GM12878 (cell line): ENCODE measurements at regions not wholly inside any gene's neighbourhood (a gene's known extent, or its start where the extent isn't known, plus 50 kb on each side); places are given as distances from the start of the nearest gene placed in this dataset.

ENCODE experiments used
- BHLHE40 ChIP-seq, 2 experiments: fragments of 450-650 bp in 1 of 2; IDR thresholded peaks; 2 replicates each; pipeline ENCODE4 v1.6.1; 2011 to 2017; ENCODE audit warnings: low read depth in 2 of 2, borderline replicate concordance in 1 of 2, improper control_type of control experiment in 1 of 2, low read length in 1 of 2, mild to moderate bottlenecking in 1 of 2
- EP300 ChIP-seq, 2 experiments: fragments of 150-350 bp in 1 of 2; IDR thresholded peaks; 2 replicates each; pipeline ENCODE4 v1.6.1; 2011 to 2012; ENCODE audit warnings: low read depth in 2 of 2, low read length in 2 of 2, borderline replicate concordance in 1 of 2, improper control_type of control experiment in 1 of 2, inconsistent platforms in 1 of 2; ENCODE audit not compliant: control insufficient read depth in 1 of 2
- ESRRA ChIP-seq: IDR thresholded peaks from 2 replicates; pipeline ENCODE4 v1.6.1; 2012; ENCODE audit warnings: mild to moderate bottlenecking, low read length, improper control_type of control experiment
- EZH2 ChIP-seq: IDR thresholded peaks from 2 replicates; pipeline ENCODE4 v1.6.1; 2012; ENCODE audit warnings: low read depth, mild to moderate bottlenecking, control low read depth, inconsistent platforms, low read length, borderline replicate concordance; ENCODE audit not compliant: control insufficient read depth
- HCFC1 ChIP-seq: fragments of 150-350 bp; IDR thresholded peaks from 2 replicates; pipeline ENCODE4 v1.6.1; 2014; ENCODE audit warnings: low read length
- NR2C2 ChIP-seq: IDR thresholded peaks from 2 replicates; pipeline ENCODE4 v1.6.1; 2011; ENCODE audit warnings: borderline replicate concordance, low read depth; ENCODE audit not compliant: control insufficient read depth, insufficient read length
- POLR2A ChIP-seq: IDR thresholded peaks from 2 replicates; pipeline ENCODE4 v1.6.1; 2011; ENCODE audit warnings: low read depth, mild to moderate bottlenecking, low read length
- SPI1 ChIP-seq: IDR thresholded peaks from 2 replicates; pipeline ENCODE4 v1.6.1; 2011; ENCODE audit warnings: low read depth, mild to moderate bottlenecking, low read length, moderate library complexity, borderline replicate concordance; ENCODE audit not compliant: insufficient read depth
- USF1 ChIP-seq: IDR thresholded peaks from 2 replicates; pipeline ENCODE4 v1.6.1; 2011; ENCODE audit warnings: borderline replicate concordance, low read depth, mild to moderate bottlenecking, moderate library complexity, mixed read lengths, low read length; ENCODE audit not compliant: insufficient read depth; ENCODE audit errors: extremely low read length

- TF ChIP-seq ESRRA (no peak), EZH2 (no peak), BHLHE40 (IDR thresholded peaks at IDR 0.05; ENCODE audit: borderline replicate concordance in 1 of 2, low read depth in 2 of 2, low read length in 1 of 2) (no peak), HCFC1 (no peak), USF1 (no peak), NR2C2 (no peak), EP300 (IDR thresholded peaks at IDR 0.05; ENCODE audit: borderline replicate concordance in 1 of 2, control insufficient read depth in 1 of 2, low read depth in 2 of 2, low read length in 2 of 2) (no peak), SPI1 (no peak), POLR2A (no peak)
Measured at GRCh38 chr15:77741106-77741505, 108.4 kb upstream of the LINGO1 start.
